ENCODE measurements at regions not wholly inside any gene's neighbourhood (a gene's known extent, or its start where the extent isn't known, plus 50 kb on each side); places are given as distances from the start of the nearest gene placed in this dataset.

DNA sequence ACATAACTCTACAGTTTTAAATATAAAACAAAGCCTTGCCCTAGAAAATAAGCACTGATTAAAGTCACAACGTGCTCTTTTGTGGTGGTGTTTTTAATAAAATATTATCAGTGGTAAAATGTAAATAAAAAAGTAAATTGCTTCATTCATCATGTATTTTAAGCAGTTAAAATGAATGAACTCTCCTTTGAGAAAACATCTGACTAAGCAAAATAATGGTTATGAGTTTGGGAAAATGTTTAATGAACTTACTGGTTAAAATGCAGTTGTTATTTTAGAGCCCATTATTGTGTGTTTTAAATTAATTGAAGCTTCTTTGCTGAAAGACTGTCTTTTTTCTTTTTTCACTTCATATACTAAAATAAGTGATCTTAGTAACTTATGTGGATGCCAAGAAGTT is 1007.5 kb upstream of the ARRDC3 start:
- TF ChIP-seq POLR2A (IDR thresholded peaks at IDR 0.05) (no peak), POLR2AphosphoS5 (IDR thresholded peaks at IDR 0.05) (no peak)
- TF ChIP-seq, protein P1, sequence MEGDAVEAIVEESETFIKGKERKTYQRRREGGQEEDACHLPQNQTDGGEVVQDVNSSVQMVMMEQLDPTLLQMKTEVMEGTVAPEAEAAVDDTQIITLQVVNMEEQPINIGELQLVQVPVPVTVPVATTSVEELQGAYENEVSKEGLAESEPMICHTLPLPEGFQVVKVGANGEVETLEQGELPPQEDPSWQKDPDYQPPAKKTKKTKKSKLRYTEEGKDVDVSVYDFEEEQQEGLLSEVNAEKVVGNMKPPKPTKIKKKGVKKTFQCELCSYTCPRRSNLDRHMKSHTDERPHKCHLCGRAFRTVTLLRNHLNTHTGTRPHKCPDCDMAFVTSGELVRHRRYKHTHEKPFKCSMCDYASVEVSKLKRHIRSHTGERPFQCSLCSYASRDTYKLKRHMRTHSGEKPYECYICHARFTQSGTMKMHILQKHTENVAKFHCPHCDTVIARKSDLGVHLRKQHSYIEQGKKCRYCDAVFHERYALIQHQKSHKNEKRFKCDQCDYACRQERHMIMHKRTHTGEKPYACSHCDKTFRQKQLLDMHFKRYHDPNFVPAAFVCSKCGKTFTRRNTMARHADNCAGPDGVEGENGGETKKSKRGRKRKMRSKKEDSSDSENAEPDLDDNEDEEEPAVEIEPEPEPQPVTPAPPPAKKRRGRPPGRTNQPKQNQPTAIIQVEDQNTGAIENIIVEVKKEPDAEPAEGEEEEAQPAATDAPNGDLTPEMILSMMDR (IDR thresholded peaks at IDR 0.05) = no peak
